ENCODE measurements at regions not wholly inside any gene's neighbourhood (a gene's known extent, or its start where the extent isn't known, plus 50 kb on each side); places are given as distances from the start of the nearest gene placed in this dataset.
A peak's percentile ranks its signal among the peaks of the same experiment; 100 is the strongest.

GRCh38 chr4:43990551-43990950 is 458.1 kb downstream of the KCTD8 start:
- ATAC-seq (no peak), DNase-seq (no peak)

- no peak for DNase-seq
- no peak for ATAC-seq
These were observed 457.6 kb downstream of the KCTD8 start for GRCh38 chr4:43990963-43991362.

GRCh38 chr4:43992552-43992951 is 456.1 kb downstream of the KCTD8 start:
- ATAC-seq: no peak
- DNase-seq: no peak

GRCh38 chr4:43993196-43993902 is 455.3 kb downstream of the KCTD8 start:
- DNase-seq (no peak), ATAC-seq (no peak)

- no peak for ATAC-seq
- DNase-seq: no peak
These were observed 448.9 kb downstream of the KCTD8 start for GRCh38 chr4:43999669-44000068.

- ATAC-seq (no peak), DNase-seq (no peak)
These were observed 446.2 kb downstream of the KCTD8 start for GRCh38 chr4:44002368-44002767.

GRCh38 chr4:44016570-44017421 is 431.8 kb downstream of the KCTD8 start:
- ATAC-seq: no peak

GRCh38 chr4:44017422-44017739 is 431.2 kb downstream of the KCTD8 start:
- DNase-seq (no peak), ATAC-seq (no peak)

More at GRCh38 chr4:44016570-44017421, 431.8 kb downstream of the KCTD8 start:
- no peak for DNase-seq

- DNase-seq (no peak), ATAC-seq (no peak)
These were observed 428.9 kb downstream of the KCTD8 start for GRCh38 chr4:44019721-44020120.

GRCh38 chr4:44025376-44026020 is 423.1 kb downstream of the KCTD8 start:
- DNase-seq (no peak), ATAC-seq (no peak)

- ATAC-seq (no peak), DNase-seq (no peak)
These were observed 409.8 kb downstream of the KCTD8 start for GRCh38 chr4:44038811-44039210.

- DNase-seq (no peak), ATAC-seq (no peak)
These were observed 402.1 kb downstream of the KCTD8 start for GRCh38 chr4:44046491-44046890.

- no peak for ATAC-seq
- no peak for DNase-seq
These were observed 391.9 kb downstream of the KCTD8 start for GRCh38 chr4:44056721-44057151.

- ATAC-seq: no peak
- no peak for DNase-seq
These were observed 377.8 kb downstream of the KCTD8 start for GRCh38 chr4:44070843-44071242.

GRCh38 chr4:44071959-44072955 is 376.4 kb downstream of the KCTD8 start:
- ATAC-seq (peak; percentile 14), DNase-seq (no peak)

GRCh38 chr4:44086753-44087152 is 361.9 kb downstream of the KCTD8 start:
- DNase-seq: no peak
- ATAC-seq: no peak

GRCh38 chr4:44093390-44093789 is 355.2 kb downstream of the KCTD8 start:
- ATAC-seq: no peak
- no peak for DNase-seq

GRCh38 chr4:44098973-44099372 is 349.6 kb downstream of the KCTD8 start:
- ATAC-seq: no peak

GRCh38 chr4:44100456-44100855 is 348.2 kb downstream of the KCTD8 start:
- DNase-seq (no peak), ATAC-seq (no peak)

More at GRCh38 chr4:44098973-44099372, 349.6 kb downstream of the KCTD8 start:
- DNase-seq: no peak

GRCh38 chr4:44118971-44119680 is 329.5 kb downstream of the KCTD8 start:
- DNase-seq (no peak), ATAC-seq (no peak)

GRCh38 chr4:44120646-44121045 is 328.0 kb downstream of the KCTD8 start:
- no peak for ATAC-seq
- DNase-seq: no peak

All from stimulated activated naive CD8-positive, alpha-beta T cell treated with anti-CD3 and anti-CD28 coated beads, Interleukin-15, Interleukin-2, amounts not matched to agents 100 U/mL and 50 U/mL, for 24 hours (primary cell).